ENCODE measurements at regions not wholly inside any gene's neighbourhood (a gene's known extent, or its start where the extent isn't known, plus 50 kb on each side); places are given as distances from the start of the nearest gene placed in this dataset.

DNA sequence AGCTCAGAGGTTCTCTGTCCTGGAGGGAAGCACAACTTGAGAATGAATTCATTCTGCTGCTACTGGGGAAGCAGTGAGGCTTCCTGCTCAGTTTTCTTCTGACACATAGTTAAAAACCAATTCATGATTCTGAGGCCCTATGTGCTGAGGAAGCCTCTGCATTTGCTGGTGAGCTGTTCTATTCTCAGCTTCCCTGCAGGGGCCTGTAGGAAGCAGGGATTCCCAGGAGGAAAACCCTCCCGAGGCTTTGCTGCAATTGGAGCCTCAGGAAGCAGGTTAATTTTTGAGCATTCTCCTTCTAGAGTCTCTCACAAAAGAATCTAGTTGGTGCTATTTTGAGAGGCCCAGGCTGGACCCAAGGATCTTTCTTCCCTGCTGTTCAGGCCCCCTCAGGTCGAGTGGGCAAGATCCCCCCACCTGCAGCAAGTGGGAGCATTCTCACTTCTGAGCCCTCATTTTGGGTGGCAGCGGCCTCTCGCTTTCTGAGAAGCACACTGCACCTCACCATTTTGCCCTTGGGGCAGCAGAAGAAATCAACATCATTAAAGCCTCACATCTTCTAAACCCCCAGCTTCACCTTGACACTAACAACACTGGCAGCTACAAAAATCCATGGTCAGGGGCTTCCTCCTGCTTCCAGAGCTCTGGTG is 197.5 kb upstream of the TSC22D2 start:
- Histone ChIP-seq H3K4me3 (replicated peaks in 1 of 2; ENCODE audit: low read depth in 1 of 2, low read length in 2 of 2) (no peak overlapping the region), H3K9me2 (ENCODE audit: insufficient read depth) (no peaks in the 10 kb centered on the region), H3K27ac (ENCODE audit: low read depth, low read length) (no peak overlapping the region), H3K9ac (ENCODE audit: low read length) (no peak overlapping the region), H2AFZ (ENCODE audit: low read depth, low read length, poor library complexity, severe bottlenecking) (no peak overlapping the region), H3K36me3 (ENCODE audit: control insufficient read depth in 1 of 2, insufficient read depth in 2 of 2, low read length in 2 of 2) (no peaks in the 10 kb centered on the region), H4K20me1 (ENCODE audit: insufficient read depth) (no peaks in the 10 kb centered on the region), H3K27me3 (ENCODE audit: insufficient read depth, low read length) (no peaks in the 10 kb centered on the region), H3K4me2 (ENCODE audit: low read length) (no peak overlapping the region), H3K9me3 (ENCODE audit: control insufficient read depth in 1 of 2, insufficient read depth in 1 of 2, low read depth in 1 of 2, low read length in 2 of 2) (no peaks in the 10 kb centered on the region), H3K79me2 (ENCODE audit: insufficient read depth, low read length) (no peaks in the 10 kb centered on the region), H3K4me1 (ENCODE audit: control insufficient read depth in 1 of 2, insufficient read depth in 2 of 2, low read length in 2 of 2) (peaks cover 0 to under 1% of the 10 kb centered on the region in 2 experiments; a peak in 1 of 4 replicates)
- DNase-seq (ENCODE audit: low read depth, low spot score) = no peak
- POLR2A ChIA-PET = no interaction called here
- CTCF ChIA-PET = no interaction called here
- intact Hi-C loops (cut with micrococcal nuclease) = no loop called here
- RAD21 ChIA-PET (ENCODE audit: low non-redundant PET in 1 of 2, low total read pairs in 2 of 2, uncharacterized antibody in 2 of 2, unreplicated experiment in 2 of 2) = no interaction called here
- TF ChIP-seq REST (IDR thresholded peaks at IDR 0.05; ENCODE audit: low read depth) (no peak), RAD21 (IDR thresholded peaks at IDR 0.05; ENCODE audit: low read depth) (no peak), JUND (IDR thresholded peaks at IDR 0.05) (no peak), ZFX (IDR thresholded peaks at IDR 0.05) (no peak), ATF3 (IDR thresholded peaks at IDR 0.05) (no peak), TCF7L2 (IDR thresholded peaks at IDR 0.05; ENCODE audit: borderline replicate concordance, extremely low read depth, insufficient read depth, insufficient read length) (no peak), ELF1 (IDR thresholded peaks at IDR 0.05; ENCODE audit: borderline replicate concordance, low read depth) (no peak), SIN3A (IDR thresholded peaks at IDR 0.05; ENCODE audit: low read depth) (no peak), FOSL1 (IDR thresholded peaks at IDR 0.05; ENCODE audit: low read depth) (no peak), POLR2AphosphoS5 (IDR thresholded peaks at IDR 0.05; ENCODE audit: low read depth, low read length) (no peak), ZNF274 (IDR thresholded peaks at IDR 0.05; ENCODE audit: low read depth, low read length) (no peak), YY1 (IDR thresholded peaks at IDR 0.05; ENCODE audit: extremely low read depth, insufficient replicate concordance, low read depth, low read length) (no peak), CBX3 (IDR thresholded peaks at IDR 0.05; ENCODE audit: low read depth) (no peak), POLR2A (IDR thresholded peaks at IDR 0.05; ENCODE audit: borderline replicate concordance, extremely low read depth, insufficient read depth, insufficient read length) (no peak), EGR1 (IDR thresholded peaks at IDR 0.05; ENCODE audit: low read depth) (no peak), CEBPB (IDR thresholded peaks at IDR 0.05; ENCODE audit: low read depth) (no peak), EZH2 (IDR thresholded peaks at IDR 0.05) (no peak)
- TF ChIP-seq, protein P1, sequence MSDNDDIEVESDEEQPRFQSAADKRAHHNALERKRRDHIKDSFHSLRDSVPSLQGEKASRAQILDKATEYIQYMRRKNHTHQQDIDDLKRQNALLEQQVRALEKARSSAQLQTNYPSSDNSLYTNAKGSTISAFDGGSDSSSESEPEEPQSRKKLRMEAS (IDR thresholded peaks at IDR 0.05) = no peak
- ATAC-seq = no peak
- BruUV-seq (replicated peaks) = no TSS peak

Measured in HCT116 (cell line).